Heart left ventricle (tissue), 13 donors: ENCODE measurements at regions not wholly inside any gene's neighbourhood (a gene's known extent, or its start where the extent isn't known, plus 50 kb on each side); places are given as distances from the start of the nearest gene placed in this dataset.

Experiments
- CTCF ChIP-seq, 12 donors: fragments of 200-600 bp; sonication (generic) in 4 of 12; IDR thresholded peaks; one replicate each; pipeline versions ENCODE4 v1.5.0 to v1.8.0; 2018 to 2022; ENCODE audit warnings: antibody characterized with exemption in 12 of 12, mild to moderate bottlenecking in 5 of 12
- POLR2A ChIP-seq, 2 donors: fragments of 450-650 bp; IDR thresholded peaks; one replicate each; pipeline ENCODE4 v1.6.1; 2017; ENCODE audit warnings: antibody characterized with exemption in 2 of 2, mild to moderate bottlenecking in 2 of 2, moderate library complexity in 2 of 2
- donor health status: ischemic (EF 13 %, LVEDD 7.1; RV severe dilation, severe dysfunction).
- donor health status: DM: no; HTN: yes; CAD: no.
- donor health status: DM: no; HTN: no; CAD: no.
- donor health status: ischemic (EF 25% LVEDD 6.9; RV normal size, moderate dysfunction).
- donor health status: ischemic (EF 25% LVEDD 5.7; RV mildly dilated, moderate dysfunction).
- donor health status: ischemic (EF 35%, LVEDD 5.7; RV mildly dilated, moderate dysfunction).
- donor health status: nonischemic (EF 11% LVEDD 7.7; RV severe dilation, severe dysfunction).
- donor health status: DM: yes; HTN: yes; CAD: no.
- donor health status: PGD.
- donor health status: ischemic (EF 29% LVEDD 5.4; RV normal size, mild dysfunction).
- donor health status: nonischemic (EF 23%, LVEDD 6.1; RV moderate dilation, normal function).

- TF ChIP-seq POLR2A (IDR thresholded peaks at IDR 0.05), result no peak
- no peak for TF ChIP-seq CTCF (IDR thresholded peaks at IDR 0.05)
Measured at GRCh38 chr3:67906261-67906660, 251.8 kb upstream of the SUCLG2 start.
